DND-41 (cell line): ENCODE measurements at regions not wholly inside any gene's neighbourhood (a gene's known extent, or its start where the extent isn't known, plus 50 kb on each side); places are given as distances from the start of the nearest gene placed in this dataset.

Source experiments
- CTCF ChIP-seq: IDR thresholded peaks from 2 replicates; pipeline ENCODE4 v1.5.1; 2012; ENCODE audit warnings: borderline replicate concordance, low read length, moderate library complexity, mild to moderate bottlenecking; ENCODE audit not compliant: poor library complexity, severe bottlenecking; ENCODE audit errors: extremely low read depth
- EZH2 ChIP-seq: IDR thresholded peaks from 3 replicates; pipeline ENCODE4 v1.6.1; 2012; ENCODE audit warnings: borderline replicate concordance, low read depth, mild to moderate bottlenecking, moderate library complexity, low read length, inconsistent platforms; ENCODE audit not compliant: severe bottlenecking

- TF ChIP-seq CTCF (peak; percentile 41), EZH2 (no peak)
Observed at GRCh38 chr1:80218112-80218511, 1211.6 kb upstream of the ADGRL4 start.
